Activated naive CD4-positive, alpha-beta T cell (primary cell): ENCODE measurements at regions not wholly inside any gene's neighbourhood (a gene's known extent, or its start where the extent isn't known, plus 50 kb on each side); places are given as distances from the start of the nearest gene placed in this dataset.
"Not testable (repeated sequence)": the region's sequence is repeated elsewhere in the genome, so short reads cannot be mapped to it uniquely, and the experiment has no call there.

Source experiments
- DNase-seq, 4 experiments: peaks; one replicate each; lab custom pipeline; 2025; lab: John Stamatoyannopoulos, UW

DNA sequence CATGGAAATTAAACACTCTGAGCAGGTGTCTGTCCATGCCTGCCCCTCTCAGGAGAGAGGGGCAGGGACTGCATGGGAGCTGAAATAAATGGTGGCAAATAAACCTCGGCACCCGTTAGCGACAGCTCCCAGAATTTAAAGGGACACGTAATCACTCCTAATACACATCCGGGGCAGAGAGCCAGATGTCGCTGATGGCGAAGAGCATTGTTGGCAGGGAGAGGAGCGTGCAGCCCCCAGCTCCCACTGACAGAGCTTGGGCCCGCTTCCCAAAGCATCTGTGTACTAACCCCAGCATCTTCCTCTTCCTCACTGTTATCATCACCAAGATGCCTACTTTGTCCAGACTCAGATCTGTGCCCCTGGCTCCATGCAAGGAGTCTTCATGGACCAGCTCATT, 85.8 kb downstream of the IRX5 start:
- no peak for DNase-seq

GRCh38 chr16:55017321-55017720, 86.7 kb downstream of the IRX5 start:
- DNase-seq = no peak

DNA sequence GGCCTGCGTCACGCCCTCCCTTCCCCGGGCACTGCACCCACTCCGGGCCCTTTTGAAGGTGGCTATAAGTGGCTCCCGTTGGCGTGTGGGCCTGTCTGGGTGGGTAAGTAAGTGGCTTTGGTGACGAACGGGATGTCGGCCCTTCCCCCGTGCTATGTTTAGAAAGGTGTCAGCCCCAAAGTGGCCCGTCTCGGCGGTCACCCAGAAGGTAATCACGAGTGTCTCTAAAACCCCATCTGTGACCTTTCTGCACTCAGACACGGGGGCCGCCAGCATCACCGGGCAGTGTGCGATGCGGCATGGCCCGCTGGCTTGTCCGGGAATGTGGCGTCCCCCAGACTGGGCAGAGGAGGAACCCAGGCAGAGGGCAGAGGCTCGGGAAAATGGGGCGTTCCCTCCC, 88.2 kb downstream of the IRX5 start:
- DNase-seq = no peak

DNA sequence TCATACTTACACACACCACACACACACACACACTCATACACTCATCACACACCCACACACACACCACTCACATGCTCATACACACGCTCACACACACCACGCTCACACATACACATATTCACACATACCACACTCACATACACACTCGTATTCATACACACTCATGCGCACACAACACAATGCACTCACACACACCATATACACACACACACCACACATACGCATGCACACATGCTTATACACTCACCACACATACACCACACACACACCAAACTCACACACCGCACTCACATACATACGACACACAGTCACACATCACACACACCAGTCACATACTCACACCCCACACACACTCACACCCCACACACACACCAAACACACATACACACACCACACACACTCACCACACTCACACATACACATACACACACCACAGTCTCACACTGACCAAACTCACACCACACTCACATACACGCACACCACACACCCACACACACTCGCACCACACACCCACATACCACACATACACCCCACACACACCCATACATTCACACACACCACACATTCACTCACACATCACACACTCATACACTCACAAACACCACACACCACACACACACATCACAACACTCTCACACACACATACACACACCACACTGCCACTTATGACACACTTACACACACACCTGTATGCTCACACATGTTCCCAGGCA, 88.9 kb downstream of the IRX5 start:
- no peak for DNase-seq

GRCh38 chr16:55021595-55022475, 91.2 kb downstream of the IRX5 start:
- no peak for DNase-seq

- DNase-seq = not testable (repeated sequence)
Observed at GRCh38 chr16:55027260-55027659, 96.6 kb downstream of the IRX5 start.

DNA sequence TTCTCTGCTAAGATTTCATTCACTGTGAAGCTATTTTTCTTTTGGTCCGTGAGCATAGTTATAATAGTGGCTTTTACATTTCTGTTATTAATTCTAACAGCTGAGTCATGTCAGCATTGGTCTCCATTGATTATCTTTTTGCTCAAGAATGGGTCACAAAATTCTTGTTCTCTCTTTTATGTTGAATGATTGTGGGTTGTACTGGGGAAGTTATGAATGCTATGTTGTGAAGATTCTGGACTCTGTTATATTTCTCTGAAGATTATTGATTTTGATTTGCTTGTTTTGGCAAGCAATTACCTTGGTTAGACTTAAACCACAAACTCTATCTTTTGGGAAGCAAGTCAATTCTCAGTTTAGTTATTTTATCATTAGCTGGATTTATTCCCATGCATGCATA, 98.8 kb downstream of the IRX5 start:
- no peak for DNase-seq

DNA sequence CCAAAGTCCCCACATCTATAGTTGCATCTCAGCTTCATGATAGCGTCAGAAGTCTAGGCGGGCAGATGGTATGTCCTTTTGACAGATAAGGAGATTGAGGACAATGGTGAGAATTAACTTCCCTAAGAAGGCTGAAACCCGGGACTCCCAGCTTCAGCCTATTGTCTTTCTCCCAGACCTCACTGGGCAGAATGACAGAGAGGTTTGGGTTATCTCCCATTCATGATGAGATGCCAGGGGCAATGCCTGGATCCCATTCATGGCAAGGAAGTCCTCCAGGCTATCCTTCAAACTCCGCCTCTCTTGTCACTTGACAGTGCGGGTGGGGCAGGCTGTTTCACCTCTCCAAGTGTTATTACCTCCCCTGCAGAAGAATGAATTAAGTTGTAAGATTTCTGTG, 100.3 kb downstream of the IRX5 start:
- DNase-seq = no peak

DNA sequence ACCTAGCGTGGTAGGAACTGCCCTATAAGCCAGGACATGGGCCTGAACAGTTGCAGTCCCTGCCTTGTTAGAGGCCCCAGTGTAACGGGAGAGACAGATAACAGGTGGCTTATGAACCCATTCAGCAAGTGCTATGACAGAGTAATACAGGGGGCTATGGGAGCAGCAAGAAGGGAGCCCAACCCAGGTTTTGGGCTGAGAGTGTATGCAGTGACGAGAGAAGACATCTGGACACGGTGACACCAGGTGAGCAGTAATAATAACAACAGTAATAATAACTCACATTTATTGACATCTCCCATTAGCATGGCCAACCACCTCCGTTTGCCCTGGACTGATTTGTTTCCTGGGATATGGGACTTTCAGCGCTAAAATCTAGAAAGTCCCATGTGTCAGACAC, 100.8 kb downstream of the IRX5 start:
- no peak for DNase-seq

- no peak for DNase-seq
Observed at GRCh38 chr16:55033225-55034156, 102.8 kb downstream of the IRX5 start.

GRCh38 chr16:55035029-55035428, 104.4 kb downstream of the IRX5 start:
- DNase-seq = no peak

DNA sequence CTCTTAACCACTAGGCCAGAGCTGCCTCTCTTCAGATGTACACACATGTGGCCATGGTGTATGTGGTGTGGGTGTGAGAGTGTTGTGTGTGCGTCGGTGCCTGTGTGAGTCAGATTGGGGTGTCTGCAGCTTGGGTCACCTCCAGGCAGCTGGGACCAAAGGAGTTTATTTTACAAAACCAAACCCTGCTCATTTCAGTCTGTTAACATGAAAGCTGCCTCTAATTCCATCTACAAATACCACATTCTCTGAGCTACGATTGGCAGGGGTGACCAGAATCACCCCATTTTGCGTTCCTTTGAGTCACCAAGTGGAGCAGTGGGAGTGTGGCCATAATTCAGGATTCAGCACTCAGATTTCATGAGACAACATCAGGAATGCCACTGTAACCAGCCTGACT, 105.3 kb downstream of the IRX5 start:
- DNase-seq = no peak

GRCh38 chr16:55036371-55036821, 105.7 kb downstream of the IRX5 start:
- DNase-seq = no peak

- DNase-seq = no peak
Observed at GRCh38 chr16:55037046-55037445, 106.4 kb downstream of the IRX5 start.

DNA sequence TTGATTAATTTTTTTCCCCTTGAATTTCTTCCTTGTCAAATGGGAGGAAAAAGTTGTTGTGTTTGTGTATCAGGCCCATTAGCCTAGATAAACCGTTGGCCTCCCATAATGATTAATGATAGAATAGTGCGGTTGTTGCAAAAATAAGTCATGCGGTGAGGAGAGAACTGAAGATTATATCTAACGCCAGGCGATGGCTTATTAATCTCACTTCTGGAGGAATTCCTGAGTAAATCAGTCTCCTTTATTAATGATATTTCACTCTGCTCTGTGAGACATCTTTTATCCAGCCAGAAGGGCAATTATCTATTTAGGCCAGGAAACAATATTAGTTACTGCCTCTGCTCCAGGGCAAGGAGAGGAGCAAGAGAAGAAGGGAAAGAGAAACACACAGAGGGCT, 107.3 kb downstream of the IRX5 start:
- no peak for DNase-seq

DNA sequence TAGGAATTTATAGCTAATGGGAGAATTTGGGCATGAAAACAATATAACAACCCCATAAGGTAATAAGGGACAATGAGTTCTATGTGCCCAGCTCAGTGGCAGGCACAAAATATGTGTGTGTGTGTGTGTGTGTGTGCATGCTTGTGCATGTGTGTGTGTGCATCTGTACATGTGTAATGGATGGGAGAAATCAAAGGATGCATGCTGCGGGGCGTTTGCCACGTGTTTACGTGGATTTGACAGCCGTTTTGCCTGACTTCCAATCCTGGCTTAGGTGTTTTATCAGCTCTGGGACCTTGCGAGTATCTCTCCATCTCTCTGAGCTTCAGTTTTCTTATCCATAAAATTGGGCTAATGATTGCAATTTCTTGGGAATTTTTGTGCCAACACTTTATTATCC, 108.4 kb downstream of the IRX5 start:
- no peak for DNase-seq

- no peak for DNase-seq
Observed at GRCh38 chr16:55039511-55039910, 108.8 kb downstream of the IRX5 start.

GRCh38 chr16:55039931-55040330, 109.3 kb downstream of the IRX5 start:
- DNase-seq = no peak

DNA sequence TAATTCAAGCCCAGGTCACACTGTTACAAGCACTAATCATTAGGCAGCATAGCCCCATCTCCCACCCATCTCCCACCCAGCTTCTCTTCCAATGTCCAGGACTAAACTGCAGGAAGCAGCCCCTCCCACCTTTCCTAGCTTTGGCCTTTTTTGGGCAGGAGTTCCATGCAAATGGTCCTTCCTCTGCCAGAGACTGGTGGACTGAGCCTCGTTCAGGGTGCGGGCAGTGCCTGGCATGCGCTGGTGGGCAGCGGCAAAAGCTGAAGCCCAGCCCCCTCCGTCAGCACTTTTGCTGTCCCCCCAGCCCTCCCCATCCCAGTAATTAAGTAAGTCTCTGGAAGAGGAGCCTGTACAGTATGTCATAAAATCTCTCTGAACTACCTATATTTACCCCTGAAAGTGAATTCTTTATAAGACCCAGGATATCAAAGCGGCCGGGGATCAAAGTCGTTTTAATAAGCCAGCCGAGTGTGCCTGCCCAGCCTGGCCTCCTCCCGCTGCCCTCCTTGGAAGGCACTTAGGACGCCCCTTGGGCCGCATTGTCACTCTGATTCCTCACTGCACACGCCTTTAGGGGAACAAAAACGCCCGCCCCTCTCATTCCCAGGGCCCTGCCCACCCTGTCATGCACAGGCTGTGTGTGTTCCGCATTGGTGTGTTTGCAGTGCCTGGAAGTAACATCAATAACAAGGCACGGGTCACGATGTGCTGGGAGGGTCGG, 109.9 kb downstream of the IRX5 start:
- no peak for DNase-seq

DNA sequence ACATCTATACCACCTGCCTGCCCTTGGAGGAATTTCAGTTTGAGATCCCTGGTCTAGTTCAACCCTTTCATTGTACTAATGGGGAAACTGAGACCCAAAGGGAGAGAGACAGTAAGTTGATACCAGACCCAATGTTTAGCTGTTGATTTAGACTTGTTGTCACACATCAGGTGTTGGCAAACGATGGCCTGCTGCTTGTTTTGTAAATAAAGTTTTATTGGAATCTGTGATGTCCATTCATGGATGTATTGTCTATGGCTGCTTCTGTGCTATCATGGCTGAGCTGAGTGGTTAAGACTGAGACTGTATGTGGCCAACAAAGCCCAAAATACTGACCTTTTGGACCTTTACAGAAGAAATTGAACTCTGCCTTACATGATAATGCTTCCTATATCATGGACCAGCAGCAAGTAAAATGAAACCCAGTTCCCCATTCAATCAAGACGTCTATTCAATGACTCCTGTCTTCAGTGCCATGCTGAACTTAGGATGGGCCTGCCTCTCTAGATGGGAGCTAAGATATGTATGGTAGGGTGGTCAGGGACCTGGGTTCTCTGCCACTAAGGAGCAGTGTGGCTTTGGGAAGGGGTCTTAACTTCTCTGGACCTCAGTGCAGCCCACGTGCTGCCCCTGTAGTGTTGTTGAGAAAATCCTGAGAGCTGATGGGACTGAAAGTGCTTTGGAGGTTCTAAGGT, 111.0 kb downstream of the IRX5 start:
- no peak for DNase-seq
